HG03064 (cell line): ENCODE measurements at regions not wholly inside any gene's neighbourhood (a gene's known extent, or its start where the extent isn't known, plus 50 kb on each side); places are given as distances from the start of the nearest gene placed in this dataset.
"Not testable (repeated sequence)": the region's sequence is repeated elsewhere in the genome, so short reads cannot be mapped to it uniquely, and the experiment has no call there.

Experiments
- ATAC-seq: cut with Tn5 transposase; IDR thresholded peaks from one replicate; pipeline ENCODE4 v1.9.1; 2021; ENCODE audit warnings: low read depth; ENCODE audit not compliant: unreplicated experiment

- no peak for ATAC-seq
Observed at GRCh38 chr4:25981749-25982148, 67.7 kb downstream of the SMIM20 start.

GRCh38 chr4:25982962-25983361 lies 68.9 kb downstream of the SMIM20 start:
- no peak for ATAC-seq

DNA sequence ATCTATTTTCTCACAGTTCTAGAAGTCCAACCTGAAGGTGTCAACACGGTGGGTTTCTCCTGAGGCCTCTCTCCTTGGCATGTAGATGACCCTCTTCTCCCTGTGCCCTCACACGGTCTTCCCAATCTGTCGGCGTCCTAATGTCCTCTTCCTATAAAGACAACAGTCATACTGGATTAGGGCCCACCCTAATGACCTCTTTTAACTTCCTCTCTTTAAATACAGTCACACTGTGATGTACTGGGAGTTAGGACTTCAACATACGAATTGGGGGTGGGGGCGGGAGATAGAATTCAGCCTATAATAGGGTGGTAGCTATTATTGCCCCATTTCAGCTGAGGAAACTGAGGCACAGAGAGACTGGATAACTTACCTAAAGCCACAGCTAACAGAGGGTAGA lies 70.2 kb downstream of the SMIM20 start:
- no peak for ATAC-seq

DNA sequence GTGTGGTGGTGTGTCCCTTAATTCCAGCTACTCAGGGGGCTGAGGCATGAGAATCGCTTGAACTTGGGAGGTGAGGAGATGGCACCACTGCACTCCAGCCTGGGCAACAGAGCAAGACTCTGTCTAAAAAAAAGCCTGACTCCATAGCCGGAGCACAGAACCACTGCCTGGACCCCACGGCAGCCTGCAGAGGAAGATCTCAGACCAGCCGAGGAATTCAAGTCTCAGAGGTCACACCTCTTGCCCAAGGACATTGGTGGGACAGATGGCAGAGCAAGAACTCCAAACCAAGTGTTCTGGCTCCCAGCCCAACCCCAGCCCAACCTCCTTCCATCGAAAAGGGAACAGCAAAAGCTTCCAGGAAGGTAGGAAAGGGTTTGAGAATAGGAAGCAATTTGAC lies 70.8 kb downstream of the SMIM20 start:
- ATAC-seq, result no peak

DNA sequence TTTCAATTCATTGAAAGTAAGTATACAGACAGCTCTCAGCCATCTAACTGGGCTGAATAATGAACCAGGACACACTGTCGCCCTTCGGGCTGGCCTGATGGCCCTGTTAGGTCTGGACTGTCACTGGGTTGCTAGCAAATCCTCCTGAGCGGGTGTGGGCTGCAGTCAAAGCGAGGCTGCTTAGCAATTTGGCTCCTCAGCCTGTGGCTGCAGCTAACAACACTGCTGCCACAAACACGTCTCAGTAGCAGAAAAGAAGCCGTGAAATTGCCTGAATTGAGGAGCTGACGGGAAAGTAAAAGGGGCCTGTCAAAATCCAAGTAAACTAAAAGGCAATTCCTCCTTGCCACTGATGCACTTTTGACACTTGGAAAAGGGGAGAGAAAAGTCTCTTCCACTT lies 72.8 kb downstream of the SMIM20 start:
- ATAC-seq, result no peak

DNA sequence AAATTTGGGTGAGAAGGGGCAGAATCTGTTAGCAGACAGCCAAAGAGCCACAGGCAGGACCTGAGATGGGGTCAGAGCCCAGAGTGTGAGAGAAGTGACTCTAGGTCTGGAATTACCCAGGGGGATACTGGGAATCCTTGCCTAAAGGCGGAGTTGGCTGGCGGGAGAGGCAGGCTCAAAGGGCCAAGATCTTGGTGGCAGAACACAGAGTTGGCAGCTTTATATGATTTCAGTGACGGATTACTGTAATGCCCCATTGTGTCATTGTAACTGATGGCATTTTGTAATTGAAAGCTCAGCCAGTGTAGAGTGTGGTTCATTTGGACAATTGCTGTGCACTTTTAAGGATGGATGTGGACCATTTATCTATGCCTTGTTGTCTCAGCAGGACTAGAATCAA lies 77.3 kb downstream of the SMIM20 start:
- ATAC-seq, result no peak

DNA sequence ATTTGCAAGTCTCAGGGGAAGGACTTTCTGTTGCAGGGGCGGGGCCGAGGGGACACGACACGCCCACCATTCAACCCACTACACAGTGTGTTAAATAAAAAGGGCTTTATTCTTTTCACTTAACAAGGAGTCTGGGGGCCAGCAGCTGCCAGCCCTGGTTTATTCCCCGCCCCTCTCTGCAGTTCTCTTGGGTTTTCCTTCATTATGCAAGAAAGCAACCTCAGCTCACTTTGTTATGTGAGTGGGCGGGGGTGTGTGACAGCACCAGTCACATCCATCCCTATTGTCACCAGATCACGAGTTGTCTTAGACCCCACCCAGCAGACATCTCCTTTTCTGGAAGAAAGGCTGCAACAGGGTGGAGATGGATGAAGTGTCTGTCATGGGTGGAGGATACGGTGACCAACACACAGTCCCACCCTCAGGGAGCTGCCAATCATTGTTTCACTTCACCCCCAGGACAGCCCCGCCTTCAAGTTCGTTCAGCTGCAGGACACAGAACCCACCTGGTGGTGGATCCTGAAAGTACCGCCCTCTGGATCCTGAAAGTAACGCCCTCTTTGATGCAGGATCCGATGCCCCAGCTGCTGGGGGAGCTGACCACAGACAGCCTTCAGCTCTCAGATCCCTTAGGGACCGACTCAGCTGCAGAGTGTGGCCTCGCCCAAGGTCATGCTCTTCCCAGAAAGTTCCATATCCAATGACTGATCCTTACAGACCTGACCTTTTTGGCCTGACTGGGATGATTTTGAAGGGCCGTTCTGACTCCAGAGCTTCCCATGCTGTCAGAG lies 79.6 kb downstream of the SMIM20 start:
- no peak for ATAC-seq

GRCh38 chr4:25994577-25994976 lies 80.6 kb downstream of the SMIM20 start:
- ATAC-seq, result not testable (repeated sequence)

DNA sequence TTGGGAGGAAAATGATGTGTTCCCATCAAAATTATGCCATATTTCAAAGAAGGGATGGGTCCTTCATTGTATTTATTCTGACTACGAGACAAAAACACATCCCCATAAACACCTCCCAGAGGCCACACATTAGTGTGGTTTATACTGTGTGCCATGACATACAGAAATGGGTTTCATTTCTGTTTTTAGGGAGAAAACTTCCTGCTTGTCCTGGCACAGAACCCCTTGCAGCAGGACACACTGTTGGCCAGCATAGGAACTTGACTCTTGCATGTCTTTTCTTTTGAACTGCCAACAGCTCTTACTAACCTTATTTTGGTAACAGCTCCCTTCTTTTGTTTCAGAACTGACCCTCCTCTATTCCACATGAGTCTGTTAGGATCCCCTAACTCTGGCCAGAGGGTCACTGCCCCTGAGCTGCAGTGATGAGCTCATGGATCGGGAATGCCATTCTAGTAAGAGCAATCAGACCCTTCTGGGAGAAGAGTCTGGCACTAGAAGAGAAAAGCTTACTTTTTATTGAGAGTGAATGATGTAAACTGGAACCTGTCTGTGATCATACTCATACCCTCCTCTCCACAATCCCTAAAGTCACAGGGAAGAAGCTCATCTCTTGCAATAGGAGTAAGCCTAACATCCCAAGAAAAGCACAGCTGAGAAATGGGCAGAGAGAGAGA lies 86.4 kb downstream of the SMIM20 start:
- no peak for ATAC-seq

DNA sequence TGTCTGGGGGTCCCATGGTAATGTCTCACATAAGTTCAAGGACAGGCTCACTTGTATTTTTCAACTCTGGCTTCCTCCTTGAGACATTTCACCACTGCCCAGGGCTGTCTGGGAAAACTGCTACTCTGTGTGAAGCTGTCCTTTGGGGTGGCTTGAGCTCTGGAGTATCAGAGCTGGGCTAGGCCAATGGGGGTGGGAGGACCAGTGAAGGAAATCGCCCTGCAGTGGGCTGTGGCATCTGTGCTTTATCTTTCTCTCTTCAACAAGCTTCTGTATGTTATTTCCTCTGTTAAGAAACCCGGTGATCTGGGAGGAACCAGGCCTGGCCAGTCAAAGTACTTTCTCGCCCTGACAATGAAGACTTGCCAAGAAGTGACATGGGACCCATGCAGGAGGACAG lies 87.4 kb downstream of the SMIM20 start:
- no peak for ATAC-seq

DNA sequence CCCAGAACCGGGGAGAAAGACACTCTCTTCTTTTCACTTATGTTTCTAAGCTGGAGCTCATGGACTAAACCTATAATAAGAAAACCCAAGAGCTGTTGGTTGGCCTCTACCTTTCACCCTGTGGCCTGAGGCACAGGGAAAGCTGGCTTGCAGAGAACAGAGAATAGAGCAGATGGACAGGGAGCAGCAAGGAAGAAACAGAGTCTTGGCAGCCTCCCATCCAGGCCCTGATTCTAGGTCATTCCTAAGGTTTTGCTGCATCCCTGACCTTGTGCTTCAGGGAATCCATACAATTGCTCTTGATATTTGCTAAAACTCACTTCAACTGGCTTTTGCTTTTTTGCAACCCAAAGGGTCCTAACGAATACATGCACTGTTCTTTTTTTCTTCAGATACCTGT lies 87.8 kb downstream of the SMIM20 start:
- ATAC-seq, result no peak

DNA sequence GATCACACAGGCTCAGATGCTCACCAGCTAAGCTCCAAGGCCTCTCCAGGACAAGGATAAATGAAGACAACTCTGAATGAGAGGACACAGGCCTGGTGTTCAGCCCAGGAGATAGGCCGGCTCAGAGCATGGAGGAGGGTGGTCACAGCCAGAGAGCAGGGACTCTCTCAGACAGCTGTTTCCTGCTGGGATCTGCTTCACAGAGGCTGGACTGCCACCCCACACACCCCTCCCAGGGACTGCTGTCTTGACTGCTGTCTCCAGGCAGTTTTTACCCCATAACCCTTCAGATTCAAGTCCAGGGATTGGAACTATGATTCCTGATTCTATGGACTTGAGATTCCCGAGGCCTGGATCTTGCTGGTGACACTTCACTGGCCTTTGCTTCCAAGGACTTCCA lies 89.0 kb downstream of the SMIM20 start:
- no peak for ATAC-seq

DNA sequence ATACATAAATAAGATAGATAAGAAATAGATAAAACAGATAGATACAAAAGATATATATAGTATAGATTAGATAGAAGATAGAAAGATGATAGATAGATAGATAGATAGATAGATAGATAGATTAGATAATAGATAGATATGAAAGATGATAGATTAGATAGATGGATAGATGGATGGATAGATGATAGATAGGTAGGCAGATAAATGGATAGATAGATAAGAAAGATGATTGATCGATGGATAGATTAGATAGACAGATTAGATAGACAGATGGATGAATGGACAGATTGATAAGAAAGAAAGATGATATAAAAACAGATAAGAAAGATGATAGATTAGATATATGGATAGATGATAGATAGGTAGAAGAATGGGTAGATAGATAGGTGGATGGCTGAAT lies 90.3 kb downstream of the SMIM20 start:
- no peak for ATAC-seq

GRCh38 chr4:26005764-26006163 lies 91.7 kb downstream of the SMIM20 start:
- ATAC-seq, result no peak

GRCh38 chr4:26008737-26009136 lies 94.7 kb downstream of the SMIM20 start:
- ATAC-seq, result no peak

GRCh38 chr4:26009502-26009901 lies 95.5 kb downstream of the SMIM20 start:
- ATAC-seq, result no peak

DNA sequence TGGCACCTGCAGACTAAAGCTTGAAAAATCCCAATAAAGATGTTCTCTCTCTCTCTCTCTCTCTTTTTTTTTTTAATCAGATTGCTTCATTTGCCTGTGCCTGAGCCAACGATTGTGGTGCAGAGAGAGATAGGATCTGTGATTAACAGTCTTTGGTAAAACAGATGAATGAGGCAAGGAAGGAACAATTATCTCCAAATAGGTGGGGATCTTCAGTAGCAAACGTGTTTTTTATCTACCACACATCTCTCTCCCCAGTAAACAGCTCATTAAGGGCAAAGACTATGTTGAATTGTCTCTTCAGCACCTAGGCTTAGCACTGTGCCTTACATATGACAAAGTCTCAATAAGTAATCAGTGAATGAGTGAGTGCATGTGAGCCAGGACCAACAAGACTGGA lies 96.3 kb downstream of the SMIM20 start:
- no peak for ATAC-seq

DNA sequence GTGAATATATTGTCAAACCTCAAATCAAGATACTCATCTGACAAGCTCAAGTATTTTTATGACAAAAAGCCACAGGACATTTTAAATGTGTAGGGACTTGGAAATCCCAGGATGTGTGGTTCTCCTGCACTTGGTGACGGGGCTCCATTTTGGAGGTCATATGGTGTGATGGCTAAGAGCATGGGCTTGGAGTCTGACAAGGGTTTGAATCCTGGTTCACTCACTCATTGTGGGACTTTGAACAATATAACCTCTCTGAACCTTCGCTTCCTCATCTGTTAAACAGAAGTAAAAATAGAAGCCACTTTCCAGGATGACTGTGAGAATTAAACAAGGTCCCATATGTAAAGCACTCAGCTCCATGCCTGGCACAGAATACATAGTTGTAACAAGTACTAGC lies 99.6 kb downstream of the SMIM20 start:
- ATAC-seq, result no peak

GRCh38 chr4:26015133-26015651 lies 101.2 kb downstream of the SMIM20 start:
- ATAC-seq, result no peak

DNA sequence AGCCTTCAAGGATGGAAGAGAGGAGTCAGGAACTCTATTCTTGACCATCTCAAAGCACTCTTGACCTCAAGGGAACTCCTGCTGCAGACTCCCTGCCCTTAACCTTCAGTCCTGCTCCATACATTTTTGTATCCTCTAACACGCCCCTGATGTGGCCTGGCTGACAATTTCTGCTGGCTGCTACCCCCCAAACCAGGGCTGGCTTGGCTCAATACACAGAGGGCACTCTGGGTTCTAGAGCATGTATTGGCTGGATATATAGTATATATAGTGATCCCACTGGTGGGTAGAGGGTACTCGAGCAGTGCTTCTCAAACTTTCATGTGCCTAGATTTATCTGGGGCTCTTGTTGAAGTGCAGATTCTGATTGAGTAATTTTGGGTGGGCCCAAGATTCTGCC lies 101.9 kb downstream of the SMIM20 start:
- no peak for ATAC-seq

- ATAC-seq, result no peak
Observed at GRCh38 chr4:26017531-26017930, 103.5 kb downstream of the SMIM20 start.
